Activated naive CD4-positive, alpha-beta T cell treated with anti-CD3 and anti-CD28 coated beads for 36 hours (primary cell): ENCODE measurements at regions not wholly inside any gene's neighbourhood (a gene's known extent, or its start where the extent isn't known, plus 50 kb on each side); places are given as distances from the start of the nearest gene placed in this dataset.

Experiments used
- CTCF ChIA-PET: fragments of 350-600 bp; sonication (Branson Sonifier 250); formaldehyde crosslinking; loops from one replicate; lab custom pipeline; 2021; ENCODE audit warnings: antibody characterized with exemption; lab: Charles Lee
- DNase-seq: peaks from one replicate; pipeline ENCODE4 v3.0.0-alpha.2; 2020
- H3K27ac Mint-ChIP-seq: one replicate; pipeline ENCODE4 v1.8.0; 2021; ENCODE audit warnings: mild to moderate bottlenecking, mixed read lengths
- H3K27me3 Mint-ChIP-seq: one replicate; pipeline ENCODE4 v1.8.0; 2021; ENCODE audit warnings: low read depth, mixed read lengths
- H3K36me3 Mint-ChIP-seq: one replicate; pipeline ENCODE4 v1.8.0; 2021; ENCODE audit warnings: low read depth, mixed read lengths
- H3K4me1 Mint-ChIP-seq: one replicate; pipeline ENCODE4 v1.8.0; 2021; ENCODE audit warnings: low read depth, mixed read lengths
- H3K4me3 Mint-ChIP-seq: one replicate; pipeline ENCODE4 v1.8.0; 2021; ENCODE audit warnings: mild to moderate bottlenecking, moderate library complexity, mixed read lengths
- H3K9me3 Mint-ChIP-seq: one replicate; pipeline ENCODE4 v1.8.0; 2021; ENCODE audit warnings: mixed read lengths
- intact Hi-C: fragments of 100-400 bp; cut with micrococcal nuclease; formaldehyde crosslinking; loops from one replicate; pipeline ENCODE4 v1.15.1; 2023

DNA sequence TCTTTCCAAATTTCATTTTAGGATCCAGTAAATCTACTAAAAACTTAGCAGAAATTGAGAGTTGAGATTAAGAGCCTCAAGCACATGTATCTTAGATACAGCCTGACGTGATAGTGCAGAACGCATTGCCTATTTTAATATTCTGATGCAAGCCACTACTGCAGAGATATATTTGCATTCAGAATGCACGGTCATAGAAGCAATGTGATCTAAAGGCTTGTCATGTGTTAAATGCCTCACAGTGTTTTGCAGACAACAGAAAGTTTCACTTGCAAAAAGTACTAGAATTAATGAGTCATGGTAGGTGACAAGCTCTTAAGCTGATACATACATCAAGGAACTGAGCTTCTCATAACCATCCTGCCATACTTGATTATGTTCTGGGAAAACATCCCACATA is 886.7 kb upstream of the CHAC2 start:
- H3K27me3 Mint-ChIP-seq, result no peaks in the 10 kb centered on the region
- CTCF ChIA-PET, result no interaction called here
- intact Hi-C loops, result no loop called here
- no peak overlapping the region for H3K4me3 Mint-ChIP-seq
- DNase-seq, result no peak
- no peaks in the 10 kb centered on the region for H3K4me1 Mint-ChIP-seq
- no peaks in the 10 kb centered on the region for H3K36me3 Mint-ChIP-seq
- no peak overlapping the region for H3K27ac Mint-ChIP-seq
- H3K9me3 Mint-ChIP-seq, result peaks cover 2% of the 10 kb centered on the region

DNA sequence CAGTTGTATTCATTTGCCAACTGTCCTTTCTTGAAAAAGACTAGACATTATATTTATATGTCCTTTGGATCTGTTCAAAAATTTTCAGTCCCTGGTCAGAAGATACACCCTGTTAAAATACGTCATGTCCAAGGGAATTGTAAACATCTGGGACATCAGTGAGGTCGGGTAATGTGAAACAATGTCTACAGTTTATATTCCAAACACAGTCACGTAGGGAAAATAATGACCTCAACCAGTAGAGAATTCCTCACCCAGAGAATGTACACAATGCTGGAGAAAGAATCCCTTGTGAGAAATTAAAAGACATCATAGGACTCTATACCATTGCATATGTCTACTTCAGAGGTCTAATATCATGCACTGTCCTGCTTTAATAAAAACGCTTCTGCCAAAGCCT is 888.0 kb upstream of the CHAC2 start:
- H3K9me3 Mint-ChIP-seq, result peaks cover 2% of the 10 kb centered on the region
- H3K27ac Mint-ChIP-seq, result no peak overlapping the region
- DNase-seq, result no peak
- no peaks in the 10 kb centered on the region for H3K27me3 Mint-ChIP-seq
- H3K4me3 Mint-ChIP-seq, result no peak overlapping the region
- intact Hi-C loops, result no loop called here
- no peaks in the 10 kb centered on the region for H3K36me3 Mint-ChIP-seq
- CTCF ChIA-PET, result no interaction called here
- no peaks in the 10 kb centered on the region for H3K4me1 Mint-ChIP-seq

DNA sequence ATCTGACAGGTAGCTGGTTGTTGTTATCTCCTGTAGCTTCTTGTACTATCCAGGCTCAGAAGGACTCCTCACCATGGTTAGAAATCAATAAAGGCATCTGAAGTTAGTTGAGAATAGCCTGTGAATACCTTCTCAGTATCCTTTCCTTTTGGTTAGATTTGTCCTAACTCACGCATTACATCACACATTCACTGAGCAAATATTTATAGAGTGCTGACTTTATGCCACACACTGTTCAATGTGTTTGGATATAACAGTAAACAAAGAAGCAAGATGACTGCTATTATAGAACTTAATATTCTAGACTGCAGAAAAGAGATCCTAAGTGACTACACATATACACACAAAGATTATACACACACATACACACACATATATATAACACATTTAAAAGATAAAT is 889.9 kb upstream of the CHAC2 start:
- Mint-ChIP-seq H3K27ac (no peak overlapping the region), H3K4me3 (no peak overlapping the region), H3K4me1 (no peaks in the 10 kb centered on the region), H3K9me3 (peaks cover 2% of the 10 kb centered on the region), H3K36me3 (no peaks in the 10 kb centered on the region), H3K27me3 (no peaks in the 10 kb centered on the region)
- intact Hi-C loops, result no loop called here
- CTCF ChIA-PET, result no interaction called here
- no peak for DNase-seq

DNA sequence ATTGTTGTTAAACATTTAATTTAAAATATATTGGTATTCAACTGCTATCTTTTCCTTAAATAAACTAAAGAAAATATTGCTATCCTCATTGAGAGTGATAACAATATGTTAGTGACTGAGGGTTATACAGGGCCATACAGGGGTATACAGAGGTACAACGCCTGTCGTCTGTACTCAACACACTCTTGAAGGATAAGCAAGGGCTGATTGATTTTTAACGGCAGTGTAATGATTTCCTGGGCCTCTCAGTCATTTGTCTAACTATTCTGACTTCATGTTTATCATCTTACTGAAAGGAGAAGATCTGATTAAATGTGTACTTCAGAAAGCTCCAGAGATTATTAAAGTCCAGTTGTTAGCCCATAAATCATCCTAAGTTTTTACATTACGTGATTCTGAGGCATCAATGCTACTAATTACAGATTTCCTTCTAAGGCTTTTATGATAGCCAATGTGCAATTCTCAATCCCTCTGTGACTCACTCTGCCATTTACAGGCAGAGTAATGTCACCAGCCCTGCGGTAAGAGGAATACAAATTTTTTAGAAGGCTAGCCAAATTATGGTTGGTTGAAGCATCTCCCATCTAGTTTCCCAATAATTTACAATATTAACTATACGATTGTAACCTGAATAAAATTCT is 893.0 kb upstream of the CHAC2 start:
- intact Hi-C loops, result no loop called here
- H3K36me3 Mint-ChIP-seq, result no peaks in the 10 kb centered on the region
- no peak overlapping the region for H3K27ac Mint-ChIP-seq
- H3K4me1 Mint-ChIP-seq, result no peaks in the 10 kb centered on the region
- H3K27me3 Mint-ChIP-seq, result no peaks in the 10 kb centered on the region
- DNase-seq, result no peak
- no peak overlapping the region for H3K4me3 Mint-ChIP-seq
- CTCF ChIA-PET, result no interaction called here
- no peaks in the 10 kb centered on the region for H3K9me3 Mint-ChIP-seq

DNA sequence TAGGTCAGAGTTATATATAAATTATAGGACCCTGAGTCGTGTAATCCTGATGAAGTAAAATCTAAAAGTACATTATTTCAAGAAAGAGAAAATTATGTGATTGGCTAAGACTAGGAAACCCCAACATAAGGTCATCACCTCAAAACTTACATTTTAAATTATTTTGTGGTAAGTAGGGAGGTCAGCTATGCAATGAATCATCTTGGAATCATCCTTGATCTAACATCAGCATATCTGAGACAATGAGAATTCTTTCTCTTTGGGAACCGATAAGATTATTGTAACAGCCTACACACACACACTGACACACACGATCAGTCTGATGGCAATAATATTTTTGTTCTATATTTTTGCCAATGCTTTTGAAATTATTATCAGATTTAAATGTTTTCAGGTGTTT is 904.8 kb upstream of the CHAC2 start:
- Mint-ChIP-seq H3K9me3 (peaks cover 2% of the 10 kb centered on the region), H3K36me3 (no peaks in the 10 kb centered on the region), H3K4me1 (no peaks in the 10 kb centered on the region), H3K4me3 (no peak overlapping the region), H3K27ac (no peak overlapping the region), H3K27me3 (no peaks in the 10 kb centered on the region)
- no peak for DNase-seq
- CTCF ChIA-PET, result no interaction called here
- intact Hi-C loops, result no loop called here

DNA sequence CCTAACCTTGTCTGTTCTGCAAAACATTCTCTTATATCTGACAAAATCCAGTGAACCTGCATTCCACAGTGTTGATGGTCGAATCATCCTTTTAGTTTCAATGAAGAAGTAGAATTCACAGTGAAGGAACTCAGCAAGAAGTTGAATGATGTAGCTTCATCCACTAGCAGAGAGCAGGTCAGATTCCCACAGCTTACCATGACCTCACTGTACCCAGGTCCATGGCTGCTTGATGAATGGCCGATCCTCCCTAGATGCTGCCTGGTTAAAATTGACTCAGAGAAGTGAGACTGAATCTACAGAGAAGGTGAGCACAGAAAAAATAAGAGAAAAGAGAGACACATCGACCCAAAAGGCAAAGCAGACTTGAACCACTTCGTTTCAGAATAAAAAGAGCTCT is 906.0 kb upstream of the CHAC2 start:
- intact Hi-C loops, result no loop called here
- no peaks in the 10 kb centered on the region for H3K36me3 Mint-ChIP-seq
- H3K4me3 Mint-ChIP-seq, result no peak overlapping the region
- no peaks in the 10 kb centered on the region for H3K27me3 Mint-ChIP-seq
- no peak for DNase-seq
- H3K9me3 Mint-ChIP-seq, result peaks cover 2% of the 10 kb centered on the region
- CTCF ChIA-PET, result no interaction called here
- no peaks in the 10 kb centered on the region for H3K4me1 Mint-ChIP-seq
- H3K27ac Mint-ChIP-seq, result no peak overlapping the region

DNA sequence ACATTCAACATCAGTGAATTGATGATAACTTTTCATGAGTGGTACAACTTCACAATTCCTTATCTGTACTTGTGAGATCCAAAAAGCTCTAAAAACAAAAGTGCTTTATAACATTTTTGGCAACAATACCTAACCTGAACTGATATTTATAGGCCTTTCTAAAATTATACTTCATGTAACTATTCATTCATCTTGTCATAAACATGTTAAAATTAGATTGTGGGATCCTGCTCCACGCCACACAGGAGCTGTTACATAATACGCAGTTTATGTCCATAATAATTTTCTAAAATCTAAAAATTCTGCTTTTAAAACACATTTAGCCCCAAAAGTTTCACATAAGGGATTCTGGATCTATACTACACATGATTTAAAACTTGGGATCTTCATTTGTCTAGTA is 908.5 kb upstream of the CHAC2 start:
- intact Hi-C loops, result no loop called here
- peaks cover 2% of the 10 kb centered on the region for H3K9me3 Mint-ChIP-seq
- no peak overlapping the region for H3K4me3 Mint-ChIP-seq
- CTCF ChIA-PET, result no interaction called here
- no peak for DNase-seq
- no peaks in the 10 kb centered on the region for H3K27me3 Mint-ChIP-seq
- no peaks in the 10 kb centered on the region for H3K4me1 Mint-ChIP-seq
- H3K36me3 Mint-ChIP-seq, result no peaks in the 10 kb centered on the region
- H3K27ac Mint-ChIP-seq, result no peak overlapping the region

DNA sequence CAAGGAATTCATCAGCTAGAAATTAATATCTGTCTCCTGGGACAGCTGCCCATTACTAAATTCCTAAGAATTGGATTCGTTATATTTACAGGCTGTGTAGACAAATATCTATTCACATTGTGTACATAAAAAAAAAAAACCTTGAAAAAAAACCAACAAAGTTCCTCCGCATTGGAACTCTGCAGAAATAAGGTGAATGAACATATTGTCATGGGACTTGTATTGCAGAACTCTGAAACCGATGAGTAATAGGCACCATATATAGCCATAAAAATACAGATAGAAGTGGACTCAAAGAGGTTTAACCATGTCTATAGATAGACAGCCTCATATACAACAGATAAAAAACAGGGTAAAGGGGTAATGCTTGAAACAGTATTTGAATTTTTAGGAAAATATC is 909.9 kb upstream of the CHAC2 start:
- CTCF ChIA-PET, result interaction anchor here (0.6 kb wide), 1 partner anchor 38 kb away, joined by 3 read pairs; no protein-coding TSS in a partner anchor
- Mint-ChIP-seq H3K4me1 (no peaks in the 10 kb centered on the region), H3K27me3 (no peaks in the 10 kb centered on the region), H3K36me3 (no peaks in the 10 kb centered on the region), H3K4me3 (no peak overlapping the region), H3K9me3 (peaks cover 6% of the 10 kb centered on the region), H3K27ac (no peak overlapping the region)
- intact Hi-C loops, result no loop called here
- no peak for DNase-seq

DNA sequence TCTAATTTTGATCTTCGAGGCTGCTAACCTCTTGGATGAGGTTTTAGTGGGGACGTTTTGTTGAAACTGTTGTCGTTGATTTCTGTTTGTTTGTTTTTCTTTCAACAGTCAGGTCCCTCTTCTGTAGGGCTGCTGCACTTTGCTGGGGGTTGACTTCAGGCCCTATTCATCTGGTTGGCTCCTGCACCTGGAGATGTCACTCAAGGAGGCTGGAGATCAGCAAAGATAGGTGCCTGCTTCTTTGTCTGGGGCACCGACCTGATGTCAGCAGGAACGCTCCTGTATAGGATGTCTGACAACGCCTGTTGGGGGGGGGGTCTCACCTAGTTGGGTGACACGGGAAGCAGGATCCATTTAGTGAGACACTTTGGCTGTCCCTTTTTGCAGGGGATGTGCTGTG is 915.6 kb upstream of the CHAC2 start:
- DNase-seq, result no peak

DNA sequence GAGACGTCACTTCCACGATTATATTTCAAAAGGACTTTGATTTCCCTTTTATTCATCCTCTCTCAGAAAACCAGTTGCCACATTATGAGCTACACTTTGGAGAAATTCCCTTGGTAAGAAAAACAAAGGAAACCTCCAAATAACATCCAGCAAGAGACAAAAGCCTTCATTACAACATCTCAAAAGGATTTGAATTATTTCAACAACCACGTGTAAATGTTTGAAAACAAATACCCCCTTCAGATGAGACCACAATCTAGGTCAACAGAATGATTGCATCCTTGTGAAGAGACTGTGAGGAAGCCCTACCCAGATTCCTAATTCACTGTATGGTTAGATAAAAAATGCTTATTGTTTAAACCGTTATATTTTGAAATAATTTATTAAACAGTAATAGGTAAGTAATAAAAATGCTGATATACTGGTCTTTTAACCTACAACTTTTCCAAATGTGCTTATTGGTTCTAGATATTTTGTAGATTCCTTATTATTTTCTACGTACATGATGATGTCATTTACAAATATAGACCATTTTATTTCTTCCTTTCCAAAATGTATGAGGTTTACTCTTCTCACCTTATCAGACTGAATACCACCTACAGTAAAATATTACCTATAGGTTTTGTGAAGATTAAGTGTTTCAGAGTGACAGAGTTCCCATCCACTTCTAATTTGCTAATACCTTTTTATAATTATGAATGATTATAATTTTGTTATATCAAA is 922.7 kb upstream of the CHAC2 start:
- H3K9me3 Mint-ChIP-seq, result peaks cover 12% of the 10 kb centered on the region
- CTCF ChIA-PET, result no interaction called here
- no peak overlapping the region for H3K4me3 Mint-ChIP-seq
- no peaks in the 10 kb centered on the region for H3K4me1 Mint-ChIP-seq
- DNase-seq, result no peak
- H3K27me3 Mint-ChIP-seq, result no peaks in the 10 kb centered on the region
- intact Hi-C loops, result no loop called here
- H3K27ac Mint-ChIP-seq, result no peak overlapping the region
- H3K36me3 Mint-ChIP-seq, result no peaks in the 10 kb centered on the region

More for the DNA sequence above, 915.6 kb upstream of the CHAC2 start:
- no peak overlapping the region for H3K27ac Mint-ChIP-seq
- peaks cover 29% of the 10 kb centered on the region for H3K9me3 Mint-ChIP-seq
- intact Hi-C loops, result no loop called here
- no peaks in the 10 kb centered on the region for H3K4me1 Mint-ChIP-seq
- H3K36me3 Mint-ChIP-seq, result no peaks in the 10 kb centered on the region
- CTCF ChIA-PET, result no interaction called here
- no peak overlapping the region for H3K4me3 Mint-ChIP-seq
- H3K27me3 Mint-ChIP-seq, result no peaks in the 10 kb centered on the region

DNA sequence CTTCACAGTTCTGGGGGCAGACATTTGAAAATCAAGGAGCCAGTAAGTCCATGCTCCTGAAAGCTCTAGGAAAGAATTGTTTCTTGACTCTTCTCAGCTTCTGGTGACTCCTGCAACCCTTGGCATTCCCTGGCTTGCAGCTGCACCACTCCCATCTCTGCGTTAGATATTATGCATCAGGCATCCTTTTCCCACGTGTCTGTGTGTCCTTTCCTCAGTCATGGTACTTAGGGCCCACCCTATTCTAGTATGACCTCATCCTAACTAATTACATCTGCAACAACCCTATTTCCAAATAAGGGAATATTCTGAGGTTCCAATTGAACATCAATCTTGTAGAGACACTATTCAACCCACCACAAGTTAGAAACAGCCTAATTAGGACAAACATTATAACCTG is 931.7 kb upstream of the CHAC2 start:
- H3K4me3 Mint-ChIP-seq, result no peak overlapping the region
- intact Hi-C loops, result no loop called here
- CTCF ChIA-PET, result no interaction called here

DNA sequence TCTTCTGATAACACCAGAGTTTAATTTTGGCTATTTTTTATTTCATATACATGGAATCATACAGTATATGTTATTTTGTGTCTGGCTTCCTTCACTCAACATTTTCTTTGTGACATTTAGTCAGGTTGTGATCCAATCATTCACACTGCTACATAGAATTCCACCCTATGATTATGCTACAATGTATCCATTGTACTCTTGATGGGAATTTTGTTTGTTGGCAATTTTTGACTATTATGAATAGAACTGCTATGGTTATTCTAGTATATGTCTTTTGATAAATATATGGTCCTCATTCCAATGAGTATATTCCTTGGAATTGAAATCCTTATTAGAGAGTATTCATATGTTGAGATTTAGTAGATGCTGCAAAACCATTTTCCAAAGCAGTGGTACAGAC is 936.4 kb upstream of the CHAC2 start:
- Mint-ChIP-seq H3K27me3 (no peaks in the 10 kb centered on the region), H3K4me1 (no peaks in the 10 kb centered on the region), H3K4me3 (no peak overlapping the region), H3K9me3 (peaks cover 6% of the 10 kb centered on the region), H3K36me3 (no peaks in the 10 kb centered on the region), H3K27ac (no peak overlapping the region)
- intact Hi-C loops, result no loop called here
- no peak for DNase-seq
- CTCF ChIA-PET, result no interaction called here

More for the DNA sequence above, 931.7 kb upstream of the CHAC2 start:
- Mint-ChIP-seq H3K9me3 (peaks cover 4% of the 10 kb centered on the region), H3K27me3 (no peaks in the 10 kb centered on the region), H3K36me3 (no peaks in the 10 kb centered on the region), H3K4me1 (no peaks in the 10 kb centered on the region), H3K27ac (no peak overlapping the region)
- no peak for DNase-seq

DNA sequence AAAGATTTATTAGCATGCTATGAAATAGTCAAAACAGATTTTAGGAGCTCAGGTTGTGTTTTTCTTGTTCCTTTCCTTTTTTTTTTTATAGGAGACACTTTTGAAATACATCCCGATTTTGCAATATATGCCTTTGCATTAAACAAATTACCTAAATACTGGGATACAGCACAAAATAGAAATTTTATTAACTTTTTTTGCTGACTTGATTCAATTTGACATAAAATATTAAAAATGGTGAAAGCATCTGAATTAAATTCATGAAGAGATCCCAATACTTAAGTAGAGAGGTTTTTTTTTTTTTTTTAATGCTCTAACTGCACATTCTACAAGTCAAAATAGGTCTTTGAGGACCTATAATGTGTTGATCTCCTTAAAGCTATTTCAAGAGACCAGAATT is 939.5 kb upstream of the CHAC2 start:
- Mint-ChIP-seq H3K36me3 (no peaks in the 10 kb centered on the region), H3K4me1 (no peaks in the 10 kb centered on the region), H3K27ac (no peak overlapping the region), H3K9me3 (peaks cover 2% of the 10 kb centered on the region), H3K4me3 (no peak overlapping the region), H3K27me3 (no peaks in the 10 kb centered on the region)
- intact Hi-C loops, result no loop called here
- DNase-seq, result no peak
- CTCF ChIA-PET, result no interaction called here
